T1000 (cell line): ENCODE measurements at regions not wholly inside any gene's neighbourhood (a gene's known extent, or its start where the extent isn't known, plus 50 kb on each side); places are given as distances from the start of the nearest gene placed in this dataset.
"Not testable (repeated sequence)": the region's sequence is repeated elsewhere in the genome, so short reads cannot be mapped to it uniquely, and the experiment has no call there.

Source experiments
- DNase-seq: peaks from one replicate; lab custom pipeline; 2025; ENCODE audit warnings: mixed read lengths; lab: John Stamatoyannopoulos, UW

DNA sequence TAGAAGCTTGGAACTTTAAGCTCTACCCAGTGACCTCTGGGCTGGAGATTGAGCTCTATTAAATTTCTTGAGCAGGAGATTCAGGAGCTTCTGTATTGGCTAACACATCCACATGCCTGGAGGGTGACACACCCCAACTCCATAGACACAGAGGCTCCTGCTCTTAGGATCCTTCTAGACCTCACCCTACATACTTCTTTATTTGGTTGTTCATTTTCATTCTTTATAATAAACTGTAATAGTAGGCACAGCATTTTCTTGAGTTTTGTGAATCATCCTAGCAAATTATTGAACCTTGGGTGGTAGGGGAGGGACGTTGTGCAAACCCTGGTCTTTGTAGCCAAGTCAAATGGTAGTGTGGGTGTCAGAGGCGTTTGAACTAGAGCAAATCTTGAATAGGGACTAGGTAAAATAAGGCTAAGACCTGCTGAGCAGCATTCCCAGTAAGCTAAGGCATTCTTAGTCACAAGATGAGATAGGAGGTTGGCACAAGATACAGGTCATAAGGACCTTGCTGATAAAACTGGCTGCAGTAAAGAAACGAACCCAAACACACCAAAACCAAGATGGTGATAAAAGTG lies 323.8 kb upstream of the GALNT5 start:
- no peak for DNase-seq

DNA sequence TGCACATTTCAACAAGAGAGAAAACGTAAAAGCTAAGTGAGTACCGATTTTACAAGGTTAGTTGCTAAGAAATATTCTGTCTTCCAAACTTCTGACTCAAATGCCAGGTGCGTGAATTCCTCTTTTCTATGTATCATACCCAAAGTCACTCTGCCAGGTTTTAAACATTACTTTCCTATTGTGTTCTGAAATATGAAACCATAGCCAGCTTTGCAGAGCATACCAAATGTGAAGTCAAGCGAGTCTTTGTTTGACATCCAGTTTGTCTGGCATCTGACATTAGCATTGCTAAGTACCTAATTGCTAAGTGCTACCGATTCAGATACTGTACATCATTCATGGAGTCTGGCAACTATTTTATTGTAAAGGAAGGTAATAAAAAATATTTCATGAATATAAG lies 321.9 kb upstream of the GALNT5 start:
- no peak for DNase-seq

GRCh38 chr2:156937430-156937829 lies 320.1 kb upstream of the GALNT5 start:
- DNase-seq, result no peak

DNA sequence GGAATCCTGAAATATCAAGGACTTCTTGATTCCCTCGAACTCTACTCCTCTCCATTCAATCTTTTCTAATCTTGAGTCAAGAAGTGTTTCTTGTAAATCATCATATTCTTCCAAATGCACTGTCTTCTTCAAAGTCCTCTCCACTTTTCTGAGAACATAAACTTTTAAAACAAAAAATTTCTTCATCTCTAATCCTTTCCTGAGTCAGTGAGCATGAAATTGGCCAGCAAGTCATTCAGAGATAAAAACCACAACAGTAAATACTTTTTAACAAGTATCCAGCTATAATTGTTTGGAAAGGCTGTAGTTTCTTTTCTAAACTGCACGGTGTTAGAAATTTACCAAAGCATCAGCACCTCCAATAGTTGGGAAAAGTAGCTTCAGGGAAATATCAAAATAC lies 312.6 kb upstream of the GALNT5 start:
- DNase-seq, result no peak

DNA sequence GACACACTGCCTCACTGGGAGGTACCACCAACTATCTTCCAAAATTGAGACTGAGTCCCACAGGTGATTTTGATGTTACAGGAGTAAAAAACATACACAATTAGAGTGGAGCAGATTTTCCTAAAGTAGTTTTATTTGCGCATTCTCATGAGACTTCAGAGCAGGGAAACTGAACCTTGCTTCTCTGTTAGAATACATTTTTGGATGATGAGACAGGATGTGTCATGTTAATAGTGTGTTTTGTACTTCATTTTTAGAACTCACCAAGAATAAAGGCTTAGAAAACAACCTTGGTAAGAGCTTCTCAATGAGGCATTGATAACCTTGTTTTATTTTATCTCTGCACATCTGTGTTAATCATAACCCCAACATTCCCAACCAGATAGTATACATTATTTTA lies 310.2 kb upstream of the GALNT5 start:
- DNase-seq, result no peak

DNA sequence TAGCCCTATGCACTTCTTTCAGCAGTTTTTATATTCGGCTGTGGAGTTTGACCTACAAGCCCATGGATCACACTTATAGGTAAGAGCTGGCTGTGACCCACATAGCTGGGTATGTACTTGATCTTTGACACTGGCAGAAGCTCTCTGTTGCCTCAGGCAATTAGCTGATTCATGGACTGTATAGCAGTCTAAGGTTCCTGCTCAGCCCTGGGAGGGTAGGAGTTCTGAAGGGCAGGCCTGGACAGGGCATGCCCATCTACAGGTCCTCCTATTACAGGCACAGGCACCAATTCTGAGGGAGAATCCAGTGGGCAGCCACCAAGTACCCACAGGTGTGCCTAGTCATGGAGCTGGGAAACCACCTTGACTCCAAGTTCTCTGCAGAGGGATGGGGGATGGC lies 301.8 kb upstream of the GALNT5 start:
- DNase-seq, result no peak

- DNase-seq, result no peak
These were observed 301.3 kb upstream of the GALNT5 start for GRCh38 chr2:156956161-156956560.

GRCh38 chr2:156958374-156958773 lies 299.1 kb upstream of the GALNT5 start:
- DNase-seq, result no peak

GRCh38 chr2:156959481-156959880 lies 298.0 kb upstream of the GALNT5 start:
- DNase-seq, result no peak

- DNase-seq, result no peak
These were observed 274.9 kb upstream of the GALNT5 start for GRCh38 chr2:156982615-156983014.

GRCh38 chr2:156986339-156986988 lies 271.0 kb upstream of the GALNT5 start:
- no peak for DNase-seq

DNA sequence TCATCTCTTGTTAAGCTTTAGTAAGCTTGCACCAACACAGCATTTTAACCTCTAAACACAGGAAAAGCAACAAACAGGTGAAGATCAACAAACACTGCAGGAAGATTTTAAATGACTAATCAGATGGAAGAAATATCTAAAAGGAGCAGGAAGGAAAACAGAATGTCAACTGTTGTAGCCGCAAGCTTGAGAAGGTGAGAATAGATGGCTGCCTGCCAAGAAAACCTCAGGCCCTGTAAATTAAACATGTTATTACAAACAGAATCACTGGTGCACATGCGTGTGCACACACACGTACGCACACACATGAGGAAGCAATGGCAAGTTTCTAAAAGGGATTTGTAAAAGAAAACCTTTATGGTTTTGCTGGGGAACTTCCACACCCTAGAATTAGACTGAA lies 257.8 kb upstream of the GALNT5 start:
- DNase-seq, result no peak

DNA sequence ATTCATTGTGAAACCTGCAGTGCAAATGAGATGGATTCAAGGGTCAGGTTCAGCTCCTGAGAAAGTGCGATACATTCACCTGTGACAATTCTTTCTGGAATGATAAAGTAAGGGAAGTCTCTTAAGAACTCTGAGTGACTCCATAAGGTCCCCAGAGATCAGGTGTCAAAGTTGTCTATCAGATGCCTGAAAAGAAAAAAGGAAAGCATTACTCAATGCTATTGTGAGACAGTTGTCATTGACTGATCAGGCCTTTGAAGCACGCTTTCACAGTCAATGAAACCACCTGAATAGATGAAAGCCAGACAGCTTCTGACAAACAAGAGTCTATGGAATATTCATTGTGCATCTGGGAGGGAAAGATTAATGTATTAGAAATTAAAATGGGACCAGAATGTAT lies 252.7 kb upstream of the GALNT5 start:
- no peak for DNase-seq

GRCh38 chr2:157015015-157015575 lies 242.4 kb upstream of the GALNT5 start:
- DNase-seq, result no peak

GRCh38 chr2:157023264-157023663 lies 234.2 kb upstream of the GALNT5 start:
- DNase-seq, result not testable (repeated sequence)

GRCh38 chr2:157024129-157024528 lies 233.4 kb upstream of the GALNT5 start:
- no peak for DNase-seq

- DNase-seq, result peak; percentile 3
These were observed 225.5 kb upstream of the GALNT5 start for GRCh38 chr2:157032017-157032416.

GRCh38 chr2:157036726-157037125 lies 220.8 kb upstream of the GALNT5 start:
- DNase-seq, result no peak

DNA sequence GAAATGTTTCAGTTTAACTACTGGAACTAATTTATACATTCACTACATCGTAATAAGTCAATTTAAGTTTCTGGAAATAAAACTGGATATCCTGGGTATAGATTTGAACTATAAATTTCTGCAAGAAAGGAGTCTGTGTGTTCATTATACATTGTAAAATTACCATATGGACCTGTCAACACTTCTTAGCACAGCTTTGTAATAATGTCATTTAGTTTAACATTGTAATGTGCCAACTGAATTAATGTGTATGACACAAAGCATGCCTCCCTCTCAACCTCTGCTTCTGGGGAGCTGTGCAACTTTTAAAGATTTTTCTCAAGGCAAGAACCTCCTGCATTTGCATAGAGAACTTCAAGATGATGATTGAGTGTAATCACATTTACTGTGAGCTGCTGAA lies 213.7 kb upstream of the GALNT5 start:
- DNase-seq, result no peak

DNA sequence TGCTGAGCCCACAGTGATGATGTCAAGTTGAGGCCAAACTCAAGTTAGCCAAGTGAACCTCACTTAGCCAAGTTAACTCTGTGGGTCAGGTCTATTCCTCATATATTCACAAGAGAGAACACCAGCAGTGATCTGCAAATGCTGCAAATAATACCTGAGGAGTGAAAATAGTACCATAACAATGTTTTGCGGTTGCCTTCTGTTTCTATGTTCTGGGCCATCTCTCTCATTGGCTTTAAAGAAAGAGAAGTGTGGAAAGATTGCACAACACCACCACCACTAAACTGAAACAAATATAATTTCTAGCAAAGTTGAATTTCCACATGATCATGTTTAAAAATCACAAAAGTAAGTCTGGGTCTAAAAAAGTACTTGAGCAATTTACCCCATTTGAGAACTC lies 211.1 kb upstream of the GALNT5 start:
- DNase-seq, result no peak

DNA sequence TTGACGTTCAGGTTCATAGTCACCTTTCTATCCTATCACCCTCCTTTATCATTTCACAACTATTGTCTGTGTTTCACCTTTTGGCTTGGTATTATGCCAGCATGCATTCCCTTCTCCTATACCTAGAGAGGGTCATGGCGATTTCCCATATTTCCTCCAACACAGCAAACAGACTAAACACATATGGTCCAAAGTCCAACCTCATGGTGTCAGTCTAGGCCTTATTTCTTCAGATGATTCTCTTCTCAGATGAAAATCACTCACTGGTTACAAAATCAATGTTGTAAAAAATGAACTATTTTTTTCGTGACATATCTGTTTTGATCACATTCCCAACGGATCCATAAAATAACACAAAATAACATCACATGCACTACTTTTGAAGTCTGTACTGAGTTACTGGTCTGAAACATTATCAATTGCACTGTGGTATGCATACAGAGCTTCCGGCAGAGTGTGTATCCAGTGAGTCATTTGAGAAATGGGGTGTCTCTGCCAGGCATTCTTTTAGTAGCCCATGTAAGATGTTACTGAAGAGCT lies 204.8 kb upstream of the GALNT5 start:
- no peak for DNase-seq

GRCh38 chr2:157053876-157054275 lies 203.6 kb upstream of the GALNT5 start:
- DNase-seq, result no peak

DNA sequence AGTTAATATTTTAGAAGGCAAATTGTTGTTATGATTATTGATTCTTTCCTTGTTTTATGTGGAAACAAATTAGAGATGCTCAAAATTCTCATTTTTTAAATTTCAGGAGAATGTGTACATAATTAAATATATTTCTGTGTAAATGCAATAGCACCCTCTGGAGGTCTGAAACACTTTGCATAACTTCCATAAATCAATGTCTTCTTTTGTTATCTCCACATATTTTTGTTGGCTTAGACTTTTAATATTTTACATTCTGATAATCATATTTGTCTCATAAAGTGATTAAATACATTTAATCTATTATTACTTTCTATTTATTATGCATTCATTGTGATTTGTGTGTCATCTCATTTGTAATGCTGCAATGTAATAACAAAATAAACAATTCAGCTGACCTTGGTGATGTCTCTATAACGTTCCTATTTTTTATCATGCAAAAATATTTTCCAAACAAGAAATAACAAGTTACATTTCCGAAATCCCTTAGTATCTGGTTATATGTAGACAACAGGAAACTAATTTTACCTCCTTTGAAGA lies 201.8 kb upstream of the GALNT5 start:
- DNase-seq, result no peak
